SK-N-SH (cell line): ENCODE measurements at regions not wholly inside any gene's neighbourhood (a gene's known extent, or its start where the extent isn't known, plus 50 kb on each side); places are given as distances from the start of the nearest gene placed in this dataset.

Experiments
- CTCF ChIA-PET: fragments of 300-600, 350-600 bp; formaldehyde crosslinking; extraction: SDS; loops from one replicate; lab custom pipeline; 2021; lab: Yijun Ruan, JAX
- POLR2A ChIA-PET: fragments of 350-600 bp; sonication (Branson Sonifier 250); formaldehyde crosslinking; extraction: SDS; loops from one replicate; lab custom pipeline; 2020; ENCODE audit warnings: antibody characterized with exemption, inconsistent platforms; lab: Yijun Ruan, JAX
- DNase-seq: peaks from one replicate; pipeline ENCODE4 v3.0.0; 2012
- H2AFZ ChIP-seq: fragments of 200-600 bp; sonication (generic); 2 replicates; pipeline ENCODE4 v1.8.1; 2016; ENCODE audit warnings: antibody characterized with exemption, mild to moderate bottlenecking, low read depth
- H3F3A ChIP-seq: fragments of 200-600 bp; sonication (generic); replicated peaks from 2 replicates; pipeline ENCODE3; 2016; ENCODE audit warnings: antibody characterized with exemption, mild to moderate bottlenecking; ENCODE audit not compliant: insufficient read depth
- H3K27ac ChIP-seq, 2 experiments: fragments of 200-500 bp in 1 of 2; fragments of 200-600 bp in 1 of 2; sonication (Bioruptor generic) in 1 of 2; sonication (generic), shearing (Covaris generic) in 1 of 2; 2 replicates each; pipeline versions ENCODE4 v1.5.1 to v1.6.1; 2014 to 2016; ENCODE audit warnings: low read depth in 2 of 2, inconsistent platforms in 1 of 2, low read length in 1 of 2, mild to moderate bottlenecking in 1 of 2, mixed read lengths in 1 of 2
- H3K27me3 ChIP-seq: fragments of 200-600 bp; sonication (generic), shearing (Covaris generic); 2 replicates; pipeline ENCODE4 v1.6.1; 2016; ENCODE audit warnings: mixed run types; ENCODE audit not compliant: insufficient read depth
- H3K36me3 ChIP-seq, 2 experiments: fragments of 200-500 bp in 1 of 2; fragments of 200-600 bp in 1 of 2; sonication (Bioruptor generic) in 1 of 2; sonication (generic) in 1 of 2; replicated peaks in 1 of 2; 2 replicates each; pipeline versions ENCODE3 to v1.5.1; 2014 to 2016; ENCODE audit warnings: low read length in 1 of 2, mild to moderate bottlenecking in 1 of 2; ENCODE audit not compliant: insufficient read depth in 2 of 2, control insufficient read depth in 1 of 2
- H3K4me1 ChIP-seq, 2 experiments: fragments of 200-500 bp in 1 of 2; fragments of 200-600 bp in 1 of 2; sonication (Bioruptor generic) in 1 of 2; sonication (generic), shearing (Covaris generic) in 1 of 2; 2 replicates each; pipeline versions ENCODE4 v1.5.1 to v1.6.1; 2014 to 2016; ENCODE audit warnings: low read depth in 1 of 2, low read length in 1 of 2, mixed run types in 1 of 2; ENCODE audit not compliant: insufficient read depth in 2 of 2, control insufficient read depth in 1 of 2
- H3K4me2 ChIP-seq: fragments of 200-600 bp; sonication (generic), shearing (Covaris generic); 2 replicates; pipeline ENCODE4 v1.6.1; 2017; ENCODE audit warnings: mixed run types
- H3K4me3 ChIP-seq, 2 experiments: fragments of 200-500 bp in 1 of 2; fragments of 200-600 bp in 1 of 2; sonication (Bioruptor generic) in 1 of 2; sonication (generic), shearing (Covaris generic) in 1 of 2; 2 replicates each; pipeline versions ENCODE4 v1.5.1 to v1.8.1; 2014 to 2016; ENCODE audit warnings: low read depth in 2 of 2, inconsistent platforms in 1 of 2, low read length in 1 of 2, mild to moderate bottlenecking in 1 of 2, mixed read lengths in 1 of 2, moderate library complexity in 1 of 2
- H3K79me2 ChIP-seq: fragments of 200-600 bp; sonication (generic); 2 replicates; pipeline ENCODE4 v1.8.1; 2017; ENCODE audit warnings: mild to moderate bottlenecking; ENCODE audit not compliant: insufficient read depth
- H3K9ac ChIP-seq: fragments of 200-600 bp; sonication (generic); 2 replicates; pipeline ENCODE4 v1.6.1; 2017; ENCODE audit warnings: mixed run types
- H3K9me2 ChIP-seq: fragments of 200-600 bp; sonication (generic); 2 replicates; pipeline ENCODE4 v1.6.1; 2017; ENCODE audit warnings: mixed run types
- H3K9me3 ChIP-seq: fragments of 200-600 bp; sonication (generic); 2 replicates; pipeline ENCODE4 v1.6.1; 2017; ENCODE audit warnings: mixed run types, mild to moderate bottlenecking, moderate library complexity
- H4K20me1 ChIP-seq: fragments of 200-600 bp; sonication (generic); 2 replicates; pipeline ENCODE4 v1.6.1; 2017; ENCODE audit warnings: mild to moderate bottlenecking, mixed run types; ENCODE audit not compliant: insufficient read depth
- CHD2 ChIP-seq: fragments of 150-350 bp; IDR thresholded peaks from 2 replicates; pipeline ENCODE4 v1.6.1; 2018; ENCODE audit warnings: low read length; ENCODE audit not compliant: partially characterized antibody
- ELF1 ChIP-seq: IDR thresholded peaks from 2 replicates; pipeline ENCODE4 v1.4.0; 2012
- EP300 ChIP-seq, 2 experiments: IDR thresholded peaks; 2 replicates each; pipeline versions ENCODE4 v1.4.0 to v1.6.1; 2012; ENCODE audit warnings: borderline replicate concordance in 1 of 2, low read depth in 1 of 2, low read length in 1 of 2
- FOSL2 ChIP-seq: IDR thresholded peaks from 2 replicates; pipeline ENCODE4 v1.4.0; 2012; ENCODE audit warnings: low read depth, mild to moderate bottlenecking, moderate library complexity, borderline replicate concordance
- FOXJ3 ChIP-seq: sonication (generic); formaldehyde crosslinking; IDR thresholded peaks from 2 replicates; pipeline ENCODE4 v1.5.1; 2020; ENCODE audit warnings: mild to moderate bottlenecking, missing genetic modification reagents
- FOXM1 ChIP-seq: IDR thresholded peaks from 2 replicates; pipeline ENCODE4 v1.4.0; 2012; ENCODE audit warnings: low read depth, mild to moderate bottlenecking
- JUND ChIP-seq: IDR thresholded peaks from 2 replicates; pipeline ENCODE4 v1.4.0; 2012
- MEF2A ChIP-seq: IDR thresholded peaks from 2 replicates; pipeline ENCODE4 v1.4.0; 2012; ENCODE audit warnings: low read depth, borderline replicate concordance
- MXI1 ChIP-seq: IDR thresholded peaks from 2 replicates; pipeline ENCODE4 v1.6.1; 2012; ENCODE audit warnings: mild to moderate bottlenecking, low read depth, low read length, improper control_type of control experiment
- NFIC ChIP-seq: IDR thresholded peaks from 2 replicates; pipeline ENCODE4 v1.4.0; 2012; ENCODE audit warnings: borderline replicate concordance
- NRF1 ChIP-seq: IDR thresholded peaks from 2 replicates; pipeline ENCODE4 v1.6.1; 2012; ENCODE audit warnings: low read depth, mild to moderate bottlenecking, low read length
- POLR2AphosphoS5 ChIP-seq: IDR thresholded peaks from 2 replicates; pipeline ENCODE4 v1.6.1; 2012; ENCODE audit warnings: low read depth, low read length
- RAD21 ChIP-seq: IDR thresholded peaks from 2 replicates; pipeline ENCODE4 v1.6.1; 2012; ENCODE audit warnings: mild to moderate bottlenecking, low read length
- RFX5 ChIP-seq: IDR thresholded peaks from 2 replicates; pipeline ENCODE4 v1.6.1; 2012; ENCODE audit warnings: mild to moderate bottlenecking, improper control_type of control experiment, low read length
- TAF1 ChIP-seq: IDR thresholded peaks from 2 replicates; pipeline ENCODE4 v1.6.1; 2012; ENCODE audit warnings: low read depth, mild to moderate bottlenecking, low read length, moderate library complexity, borderline replicate concordance
- TEAD4 ChIP-seq: IDR thresholded peaks from 2 replicates; pipeline ENCODE4 v1.4.0; 2012; ENCODE audit warnings: mild to moderate bottlenecking, borderline replicate concordance; ENCODE audit not compliant: insufficient read depth
- YY1 ChIP-seq: IDR thresholded peaks from 2 replicates; pipeline ENCODE4 v1.4.0; 2012; ENCODE audit warnings: low read depth, mild to moderate bottlenecking
- WGBS: methylation state at CpG from one replicate; pipeline ENCODE4 v1.1.6; 2017; ENCODE audit warnings: low lambda C conversion rate; 5-methylcytosine and 5-hydroxymethylcytosine counted together
- TF ChIP-seq, protein P1 (sequence below): fragments of 150-350 bp; IDR thresholded peaks from 2 replicates; pipeline ENCODE4 v1.6.1; 2016; ENCODE audit warnings: mild to moderate bottlenecking, low read depth, low read length
- TF ChIP-seq, protein P2 (sequence below): fragments of 200-600 bp; sonication (generic); IDR thresholded peaks from 2 replicates; pipeline ENCODE4 v1.6.1; 2017; ENCODE audit warnings: antibody characterized with exemption, mild to moderate bottlenecking, moderate library complexity

DNA sequence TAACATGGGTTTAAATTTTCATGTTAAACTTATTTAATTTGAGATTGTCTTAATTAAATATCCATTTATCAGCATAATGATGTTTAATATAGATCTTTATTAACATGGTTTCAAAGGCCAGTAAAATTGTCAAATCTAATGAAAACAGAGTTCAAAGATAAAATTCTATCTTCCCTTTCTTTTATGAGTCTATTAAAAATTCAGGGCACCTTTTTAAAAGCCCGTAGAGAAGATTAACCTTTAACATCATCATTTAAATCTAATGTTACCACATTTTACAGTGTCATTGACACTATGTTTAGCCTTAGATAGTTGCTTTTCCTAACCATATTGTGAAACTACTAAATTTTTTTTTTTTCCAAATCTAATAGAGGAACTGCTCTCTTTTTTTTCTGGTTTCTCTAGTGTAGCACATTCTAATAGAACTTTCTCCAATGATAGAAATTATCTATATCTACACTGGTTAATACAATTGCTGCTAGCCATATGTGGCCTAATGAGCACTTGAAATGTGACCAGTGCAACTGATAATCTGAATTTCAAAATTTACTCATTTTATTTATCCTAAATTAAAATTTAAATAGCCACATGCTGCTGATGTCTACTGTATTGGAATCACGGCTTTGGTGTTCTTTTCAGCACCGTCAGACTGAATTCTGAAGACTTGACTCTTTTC is 410.9 kb downstream of the UTRN start (continued):
- TF ChIP-seq NRF1: no peak
- TF ChIP-seq, protein P1, sequence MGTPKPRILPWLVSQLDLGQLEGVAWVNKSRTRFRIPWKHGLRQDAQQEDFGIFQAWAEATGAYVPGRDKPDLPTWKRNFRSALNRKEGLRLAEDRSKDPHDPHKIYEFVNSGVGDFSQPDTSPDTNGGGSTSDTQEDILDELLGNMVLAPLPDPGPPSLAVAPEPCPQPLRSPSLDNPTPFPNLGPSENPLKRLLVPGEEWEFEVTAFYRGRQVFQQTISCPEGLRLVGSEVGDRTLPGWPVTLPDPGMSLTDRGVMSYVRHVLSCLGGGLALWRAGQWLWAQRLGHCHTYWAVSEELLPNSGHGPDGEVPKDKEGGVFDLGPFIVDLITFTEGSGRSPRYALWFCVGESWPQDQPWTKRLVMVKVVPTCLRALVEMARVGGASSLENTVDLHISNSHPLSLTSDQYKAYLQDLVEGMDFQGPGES: no peak
- TF ChIP-seq FOXM1: no peak
- TF ChIP-seq TAF1: no peak
- peak; percentile 18; the same call in 1 of the 2 replicates for TF ChIP-seq MXI1
- no peak for TF ChIP-seq RFX5
- TF ChIP-seq FOXJ3 (CRISPR knock-in tag): no peak
- no peak for TF ChIP-seq CHD2

DNA sequence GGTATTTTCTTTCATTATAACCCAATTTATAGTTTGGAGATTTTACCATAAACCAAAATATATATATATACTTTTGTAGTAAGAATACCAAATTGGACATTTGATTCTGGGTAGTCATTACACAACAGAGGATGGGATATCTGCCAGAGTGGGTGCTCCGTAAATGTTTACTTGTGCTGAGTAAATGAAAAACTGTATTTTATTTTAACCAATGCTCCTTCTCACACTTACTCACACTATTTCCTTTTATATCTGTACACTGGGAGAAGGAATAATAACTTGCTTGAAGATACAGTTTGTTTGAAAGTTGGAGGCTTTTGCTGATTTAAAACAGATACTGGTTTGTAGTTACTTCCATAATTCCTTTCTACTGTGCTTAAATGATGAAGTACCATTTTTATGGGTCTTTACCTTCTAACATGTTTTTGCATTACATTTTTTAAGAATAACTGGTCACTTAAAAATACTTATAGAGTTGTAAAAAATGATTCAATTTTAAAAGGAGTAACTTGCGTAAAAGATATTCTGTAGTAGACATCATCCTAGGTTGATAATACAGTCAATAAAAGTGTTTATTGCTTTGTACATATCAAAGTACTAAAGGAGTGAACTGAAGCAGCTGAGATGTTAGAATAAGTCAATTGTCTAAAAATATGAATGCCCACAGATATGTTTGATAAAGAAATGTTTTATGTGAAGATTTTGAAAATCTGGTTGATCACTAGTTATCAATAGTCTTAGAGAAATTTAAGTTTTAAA is 411.7 kb downstream of the UTRN start:
- Histone ChIP-seq H3K79me2 (no peaks in the 10 kb centered on the region), H3K9me3 (no peaks in the 10 kb centered on the region), H3K36me3 (no peaks in the 10 kb centered on the region), H3K4me2 (no peak overlapping the region), H3K27me3 (no peaks in the 10 kb centered on the region), H4K20me1 (no peaks in the 10 kb centered on the region), H3F3A (no peaks in the 10 kb centered on the region), H3K27ac (peak overlapping the region in 1 of 2 experiments; percentile 62; a peak in 1 of 4 replicates), H3K4me1 (peaks cover 0 to 12% of the 10 kb centered on the region in 2 experiments; a peak in 1 of 4 replicates), H3K9me2 (no peaks in the 10 kb centered on the region), H2AFZ (no peak overlapping the region), H3K9ac (no peak overlapping the region), H3K4me3 (no peak overlapping the region)
- ChIA-PET CTCF (no interaction called here), POLR2A (no interaction called here)
- DNase-seq: no peak
- no peak for TF ChIP-seq FOSL2
- TF ChIP-seq NRF1: no peak
- no peak for TF ChIP-seq YY1
- no peak for TF ChIP-seq EP300 (IDR thresholded peaks at IDR 0.05; ENCODE audit: borderline replicate concordance in 1 of 2, low read depth in 1 of 2, low read length in 1 of 2)
- no peak for TF ChIP-seq RAD21
- no peak for TF ChIP-seq NFIC
- no peak for TF ChIP-seq MXI1
- TF ChIP-seq JUND: no peak
- 84% methylated on average over 2 of the region's 2 CpGs for WGBS

DNA sequence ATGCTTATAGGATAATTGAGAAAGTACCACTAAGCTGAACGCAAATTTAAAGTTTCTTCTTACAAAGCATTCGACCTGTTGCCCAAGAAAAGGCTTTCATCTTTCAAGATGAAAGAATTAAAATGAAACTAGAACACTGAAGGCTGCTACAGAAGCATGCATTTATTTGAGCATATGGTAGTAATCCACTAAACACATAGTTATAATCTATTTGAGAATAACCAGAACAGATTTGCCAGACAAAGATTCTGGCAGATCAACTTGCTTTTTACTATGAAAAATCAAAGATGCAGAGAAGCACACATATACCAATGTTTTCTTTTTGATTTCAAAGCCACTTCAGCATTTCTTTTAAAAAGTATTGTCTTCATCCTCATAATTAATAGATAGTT is 412.2 kb downstream of the UTRN start:
- ChIA-PET POLR2A (no interaction called here), CTCF (no interaction called here)
- peak; percentile 32 for DNase-seq
- H3K4me3 ChIP-seq: no peak overlapping the region
- H4K20me1 ChIP-seq: no peaks in the 10 kb centered on the region
- no peaks in the 10 kb centered on the region for H3K9me2 ChIP-seq
- H3K4me2 ChIP-seq: no peak overlapping the region
- H3K27me3 ChIP-seq: no peaks in the 10 kb centered on the region
- WGBS: 31% methylated on average over 2 of the region's 2 CpGs
- H2AFZ ChIP-seq: no peak overlapping the region
- H3K9ac ChIP-seq: no peak overlapping the region
- no peaks in the 10 kb centered on the region for H3K79me2 ChIP-seq
- no peaks in the 10 kb centered on the region for H3K9me3 ChIP-seq
- H3F3A ChIP-seq: no peaks in the 10 kb centered on the region
- H3K4me1 ChIP-seq: peaks cover 0 to 12% of the 10 kb centered on the region in 2 experiments; a peak in 1 of 4 replicates
- H3K36me3 ChIP-seq: no peaks in the 10 kb centered on the region
- peak overlapping the region in 1 of 2 experiments; percentile 62; a peak in 1 of 4 replicates for H3K27ac ChIP-seq
- TF ChIP-seq RFX5: no peak
- no peak for TF ChIP-seq MEF2A
- no peak for TF ChIP-seq POLR2AphosphoS5
- TF ChIP-seq, protein P2, sequence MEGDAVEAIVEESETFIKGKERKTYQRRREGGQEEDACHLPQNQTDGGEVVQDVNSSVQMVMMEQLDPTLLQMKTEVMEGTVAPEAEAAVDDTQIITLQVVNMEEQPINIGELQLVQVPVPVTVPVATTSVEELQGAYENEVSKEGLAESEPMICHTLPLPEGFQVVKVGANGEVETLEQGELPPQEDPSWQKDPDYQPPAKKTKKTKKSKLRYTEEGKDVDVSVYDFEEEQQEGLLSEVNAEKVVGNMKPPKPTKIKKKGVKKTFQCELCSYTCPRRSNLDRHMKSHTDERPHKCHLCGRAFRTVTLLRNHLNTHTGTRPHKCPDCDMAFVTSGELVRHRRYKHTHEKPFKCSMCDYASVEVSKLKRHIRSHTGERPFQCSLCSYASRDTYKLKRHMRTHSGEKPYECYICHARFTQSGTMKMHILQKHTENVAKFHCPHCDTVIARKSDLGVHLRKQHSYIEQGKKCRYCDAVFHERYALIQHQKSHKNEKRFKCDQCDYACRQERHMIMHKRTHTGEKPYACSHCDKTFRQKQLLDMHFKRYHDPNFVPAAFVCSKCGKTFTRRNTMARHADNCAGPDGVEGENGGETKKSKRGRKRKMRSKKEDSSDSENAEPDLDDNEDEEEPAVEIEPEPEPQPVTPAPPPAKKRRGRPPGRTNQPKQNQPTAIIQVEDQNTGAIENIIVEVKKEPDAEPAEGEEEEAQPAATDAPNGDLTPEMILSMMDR: no peak
- no peak for TF ChIP-seq TEAD4
- TF ChIP-seq EP300 (IDR thresholded peaks at IDR 0.05; ENCODE audit: borderline replicate concordance in 1 of 2, low read depth in 1 of 2, low read length in 1 of 2): peak in 1 of 2 experiments; percentile 83; a peak in 2 of 4 replicates
- no peak for TF ChIP-seq FOXJ3 (CRISPR knock-in tag)
- no peak for TF ChIP-seq ELF1
